ENCODE measurements at regions not wholly inside any gene's neighbourhood (a gene's known extent, or its start where the extent isn't known, plus 50 kb on each side); places are given as distances from the start of the nearest gene placed in this dataset.

DNA sequence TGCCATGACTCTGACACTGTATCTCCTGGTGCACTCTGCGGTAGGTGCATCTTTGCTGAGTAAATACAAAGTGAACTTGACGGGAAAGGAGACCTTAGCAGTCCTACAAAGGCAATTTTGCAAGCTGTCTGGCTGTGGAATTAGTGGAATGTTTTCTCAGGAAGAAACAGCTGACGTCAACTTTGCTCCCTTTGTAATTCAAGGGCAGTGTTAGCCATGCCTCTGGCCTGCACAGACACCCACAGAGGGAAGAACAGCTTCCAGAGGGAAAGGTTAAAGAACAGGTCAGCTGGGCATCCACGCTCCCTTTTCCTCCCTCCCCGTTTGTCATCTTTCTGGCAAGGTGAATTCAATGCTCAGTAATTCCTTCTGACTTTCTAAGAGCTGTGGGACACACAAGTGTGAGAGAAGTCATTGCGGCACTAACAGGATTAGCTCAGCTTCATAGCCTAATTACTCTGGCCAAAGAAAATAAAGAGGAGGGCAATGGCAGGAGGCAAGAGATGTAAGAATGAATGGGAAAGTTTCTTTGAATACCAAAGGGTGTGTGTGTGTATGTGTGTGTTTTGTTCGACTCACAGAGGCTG lies 476.9 kb upstream of the GOT2 start (continued):
- TF ChIP-seq, protein P1, sequence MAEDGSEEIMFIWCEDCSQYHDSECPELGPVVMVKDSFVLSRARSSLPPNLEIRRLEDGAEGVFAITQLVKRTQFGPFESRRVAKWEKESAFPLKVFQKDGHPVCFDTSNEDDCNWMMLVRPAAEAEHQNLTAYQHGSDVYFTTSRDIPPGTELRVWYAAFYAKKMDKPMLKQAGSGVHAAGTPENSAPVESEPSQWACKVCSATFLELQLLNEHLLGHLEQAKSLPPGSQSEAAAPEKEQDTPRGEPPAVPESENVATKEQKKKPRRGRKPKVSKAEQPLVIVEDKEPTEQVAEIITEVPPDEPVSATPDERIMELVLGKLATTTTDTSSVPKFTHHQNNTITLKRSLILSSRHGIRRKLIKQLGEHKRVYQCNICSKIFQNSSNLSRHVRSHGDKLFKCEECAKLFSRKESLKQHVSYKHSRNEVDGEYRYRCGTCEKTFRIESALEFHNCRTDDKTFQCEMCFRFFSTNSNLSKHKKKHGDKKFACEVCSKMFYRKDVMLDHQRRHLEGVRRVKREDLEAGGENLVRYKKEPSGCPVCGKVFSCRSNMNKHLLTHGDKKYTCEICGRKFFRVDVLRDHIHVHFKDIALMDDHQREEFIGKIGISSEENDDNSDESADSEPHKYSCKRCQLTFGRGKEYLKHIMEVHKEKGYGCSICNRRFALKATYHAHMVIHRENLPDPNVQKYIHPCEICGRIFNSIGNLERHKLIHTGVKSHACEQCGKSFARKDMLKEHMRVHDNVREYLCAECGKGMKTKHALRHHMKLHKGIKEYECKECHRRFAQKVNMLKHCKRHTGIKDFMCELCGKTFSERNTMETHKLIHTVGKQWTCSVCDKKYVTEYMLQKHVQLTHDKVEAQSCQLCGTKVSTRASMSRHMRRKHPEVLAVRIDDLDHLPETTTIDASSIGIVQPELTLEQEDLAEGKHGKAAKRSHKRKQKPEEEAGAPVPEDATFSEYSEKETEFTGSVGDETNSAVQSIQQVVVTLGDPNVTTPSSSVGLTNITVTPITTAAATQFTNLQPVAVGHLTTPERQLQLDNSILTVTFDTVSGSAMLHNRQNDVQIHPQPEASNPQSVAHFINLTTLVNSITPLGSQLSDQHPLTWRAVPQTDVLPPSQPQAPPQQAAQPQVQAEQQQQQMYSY (CRISPR knock-in tag; IDR thresholded peaks at IDR 0.05), result no peak
- TF ChIP-seq ZNF382 (CRISPR knock-in tag; IDR thresholded peaks at IDR 0.05; ENCODE audit: borderline replicate concordance), result no peak
- no peak for TF ChIP-seq MED8 (CRISPR knock-in tag; IDR thresholded peaks at IDR 0.05; ENCODE audit: insufficient replicate concordance)
- no peak for TF ChIP-seq HES4 (CRISPR knock-in tag; IDR thresholded peaks at IDR 0.05; ENCODE audit: borderline replicate concordance)
- no peak for TF ChIP-seq ZFAT (CRISPR knock-in tag; conservative IDR thresholded peaks at IDR 0.05)
- TF ChIP-seq ZNF432 (CRISPR knock-in tag; IDR thresholded peaks at IDR 0.05; ENCODE audit: borderline replicate concordance), result no peak
- 0 out of 2 replicates have a peak, but pooled peaks have one; percentile 71 for TF ChIP-seq ZNF878 (CRISPR knock-in tag; IDR thresholded peaks at IDR 0.05)
- TF ChIP-seq DPF2 (CRISPR knock-in tag; IDR thresholded peaks at IDR 0.05; ENCODE audit: borderline replicate concordance, low read depth), result peak; percentile 70; the same call in 1 of the 2 replicates
- TF ChIP-seq, protein P2, sequence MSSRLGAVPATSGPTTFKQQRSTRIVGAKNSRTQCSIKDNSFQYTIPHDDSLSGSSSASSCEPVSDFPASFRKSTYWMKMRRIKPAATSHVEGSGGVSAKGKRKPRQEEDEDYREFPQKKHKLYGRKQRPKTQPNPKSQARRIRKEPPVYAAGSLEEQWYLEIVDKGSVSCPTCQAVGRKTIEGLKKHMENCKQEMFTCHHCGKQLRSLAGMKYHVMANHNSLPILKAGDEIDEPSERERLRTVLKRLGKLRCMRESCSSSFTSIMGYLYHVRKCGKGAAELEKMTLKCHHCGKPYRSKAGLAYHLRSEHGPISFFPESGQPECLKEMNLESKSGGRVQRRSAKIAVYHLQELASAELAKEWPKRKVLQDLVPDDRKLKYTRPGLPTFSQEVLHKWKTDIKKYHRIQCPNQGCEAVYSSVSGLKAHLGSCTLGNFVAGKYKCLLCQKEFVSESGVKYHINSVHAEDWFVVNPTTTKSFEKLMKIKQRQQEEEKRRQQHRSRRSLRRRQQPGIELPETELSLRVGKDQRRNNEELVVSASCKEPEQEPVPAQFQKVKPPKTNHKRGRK (CRISPR knock-in tag; IDR thresholded peaks at IDR 0.05), result no peak
- TF ChIP-seq TBL1XR1 (IDR thresholded peaks at IDR 0.05; ENCODE audit: borderline replicate concordance, low read length, partially characterized antibody), result peak; percentile 94
- no peak for TF ChIP-seq HNRNPLL (IDR thresholded peaks at IDR 0.05; ENCODE audit: low read depth, low read length, poor library complexity, severe bottlenecking)
- peak; percentile 82 for TF ChIP-seq NR2F6 (IDR thresholded peaks at IDR 0.05)
- peak; percentile 83 for TF ChIP-seq NR2F6 (CRISPR knock-in tag; IDR thresholded peaks at IDR 0.05)
- TF ChIP-seq CC2D1A (CRISPR knock-in tag; IDR thresholded peaks at IDR 0.05), result no peak
- TF ChIP-seq FOXA3 (CRISPR knock-in tag; IDR thresholded peaks at IDR 0.05), result peak; percentile 83
- TF ChIP-seq, protein P3, sequence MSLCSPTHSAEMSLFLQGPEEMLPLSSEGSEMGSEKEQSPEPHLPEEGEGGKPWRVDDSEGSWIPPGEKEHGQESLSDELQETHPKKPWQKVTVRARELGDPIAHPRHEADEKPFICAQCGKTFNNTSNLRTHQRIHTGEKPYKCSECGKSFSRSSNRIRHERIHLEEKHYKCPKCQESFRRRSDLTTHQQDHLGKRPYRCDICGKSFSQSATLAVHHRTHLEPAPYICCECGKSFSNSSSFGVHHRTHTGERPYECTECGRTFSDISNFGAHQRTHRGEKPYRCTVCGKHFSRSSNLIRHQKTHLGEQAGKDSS (CRISPR knock-in tag; IDR thresholded peaks at IDR 0.05; ENCODE audit: borderline replicate concordance, low read depth), result peak; percentile 67; the same call in 1 of the 2 replicates
- TF ChIP-seq NBN (conservative IDR thresholded peaks at IDR 0.05), result no peak
- TF ChIP-seq ZNF782 (CRISPR knock-in tag; IDR thresholded peaks at IDR 0.05; ENCODE audit: borderline replicate concordance), result no peak
- TF ChIP-seq ZZZ3 (CRISPR knock-in tag; IDR thresholded peaks at IDR 0.05; ENCODE audit: borderline replicate concordance), result no peak
- TF ChIP-seq ZNF788 (CRISPR knock-in tag; IDR thresholded peaks at IDR 0.05; ENCODE audit: borderline replicate concordance), result peak; percentile 57; the same call in 1 of the 2 replicates

Measured in HepG2 (cell line).